G401.6 (cell line): ENCODE measurements at regions not wholly inside any gene's neighbourhood (a gene's known extent, or its start where the extent isn't known, plus 50 kb on each side); places are given as distances from the start of the nearest gene placed in this dataset.
"Not testable (repeated sequence)": the region's sequence is repeated elsewhere in the genome, so short reads cannot be mapped to it uniquely, and the experiment has no call there.

ENCODE experiments used
- FAIRE-seq: peaks from 2 replicates; lab custom pipeline; 2012; peaks lifted over from hg19 to GRCh38; lab: Jason Lieb, UNC

- no peak for FAIRE-seq
Measured at GRCh38 chr18:41899535-41899934, 55.5 kb upstream of the PIK3C3 start.

GRCh38 chr18:41893432-41893831 is 61.6 kb upstream of the PIK3C3 start:
- no peak for FAIRE-seq

- FAIRE-seq: no peak
Measured at GRCh38 chr18:41887100-41887499, 67.9 kb upstream of the PIK3C3 start.

- FAIRE-seq: no peak
Measured at GRCh38 chr18:41886126-41886807, 68.8 kb upstream of the PIK3C3 start.

- FAIRE-seq: no peak
Measured at GRCh38 chr18:41881285-41881684, 73.7 kb upstream of the PIK3C3 start.

GRCh38 chr18:41879256-41879655 is 75.8 kb upstream of the PIK3C3 start:
- no peak for FAIRE-seq

GRCh38 chr18:41875094-41875780 is 79.8 kb upstream of the PIK3C3 start:
- no peak for FAIRE-seq

DNA sequence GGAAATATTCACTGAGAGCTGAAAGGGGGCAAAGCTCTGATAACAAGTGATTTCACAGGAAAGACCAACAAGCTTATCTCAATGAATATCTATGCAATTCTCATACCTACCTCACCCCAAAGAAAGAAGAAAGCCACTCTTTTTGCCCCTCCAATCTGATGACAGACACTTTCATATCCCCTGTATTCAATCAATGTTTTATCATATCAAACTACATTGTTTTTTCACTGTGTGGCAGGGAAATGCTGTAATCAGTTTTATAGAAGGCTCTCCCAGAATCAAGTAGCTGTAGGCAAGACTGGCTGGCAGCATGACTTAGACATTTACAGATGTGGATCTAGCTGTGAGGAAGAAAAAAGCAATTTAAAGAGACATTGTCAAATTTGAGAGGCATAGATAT is 81.3 kb upstream of the PIK3C3 start:
- no peak for FAIRE-seq

GRCh38 chr18:41872206-41872605 is 82.8 kb upstream of the PIK3C3 start:
- no peak for FAIRE-seq

DNA sequence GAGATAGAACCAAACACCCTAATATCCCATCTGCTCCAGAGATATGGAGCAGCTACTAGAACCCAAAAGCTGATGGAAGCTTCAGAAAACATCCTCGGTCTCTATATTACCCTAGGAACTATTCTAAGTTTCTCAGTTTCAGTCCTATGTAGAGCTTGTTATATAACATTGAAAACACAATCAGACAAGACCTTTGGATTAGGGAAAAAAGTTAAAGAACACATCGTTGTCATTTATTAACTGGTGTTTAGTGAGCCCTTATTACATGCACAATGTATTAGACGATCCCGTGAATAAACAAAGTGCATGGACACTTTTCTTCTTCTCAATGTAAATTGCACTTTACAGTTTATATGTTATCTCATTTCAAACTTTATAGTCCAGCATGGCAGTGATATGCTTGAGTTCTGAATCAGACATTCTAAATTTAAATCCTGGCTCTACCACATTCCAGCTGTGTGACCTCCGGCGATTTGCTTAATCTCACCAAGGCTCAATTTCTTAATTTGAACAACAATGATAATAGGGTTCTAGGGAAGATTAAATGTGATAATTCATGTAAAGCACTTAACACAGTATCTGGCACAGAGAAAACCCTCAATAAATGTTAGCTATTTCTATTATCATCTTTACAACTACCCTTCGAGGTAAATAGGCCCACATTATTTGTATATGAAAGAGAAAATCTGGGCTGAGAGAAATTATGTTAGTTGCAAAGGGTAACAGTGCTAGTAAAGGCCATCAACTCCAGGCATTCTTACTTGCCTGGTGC is 83.6 kb upstream of the PIK3C3 start:
- FAIRE-seq: no peak

- no peak for FAIRE-seq
Measured at GRCh38 chr18:41870817-41871216, 84.2 kb upstream of the PIK3C3 start.

DNA sequence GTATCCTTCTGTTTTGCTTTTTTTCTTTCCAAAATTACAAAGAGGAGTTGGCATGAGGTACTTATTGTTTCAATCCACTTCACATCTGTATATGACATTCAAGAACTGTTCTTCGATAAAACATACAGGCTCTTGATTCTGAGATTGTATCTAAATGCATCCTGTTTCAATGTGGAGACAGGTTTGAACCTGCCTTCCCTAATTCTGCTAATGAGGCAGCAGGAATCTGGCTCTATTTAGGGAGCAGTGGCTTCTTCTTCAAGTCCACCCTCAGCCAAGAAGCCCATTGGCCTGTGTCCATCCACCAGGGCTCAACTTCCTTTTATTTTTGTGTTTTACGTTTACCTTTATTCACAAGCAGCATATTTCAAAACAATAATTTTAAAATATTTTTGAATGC is 84.8 kb upstream of the PIK3C3 start:
- FAIRE-seq: no peak

GRCh38 chr18:41865796-41866195 is 89.2 kb upstream of the PIK3C3 start:
- not testable (repeated sequence) for FAIRE-seq

DNA sequence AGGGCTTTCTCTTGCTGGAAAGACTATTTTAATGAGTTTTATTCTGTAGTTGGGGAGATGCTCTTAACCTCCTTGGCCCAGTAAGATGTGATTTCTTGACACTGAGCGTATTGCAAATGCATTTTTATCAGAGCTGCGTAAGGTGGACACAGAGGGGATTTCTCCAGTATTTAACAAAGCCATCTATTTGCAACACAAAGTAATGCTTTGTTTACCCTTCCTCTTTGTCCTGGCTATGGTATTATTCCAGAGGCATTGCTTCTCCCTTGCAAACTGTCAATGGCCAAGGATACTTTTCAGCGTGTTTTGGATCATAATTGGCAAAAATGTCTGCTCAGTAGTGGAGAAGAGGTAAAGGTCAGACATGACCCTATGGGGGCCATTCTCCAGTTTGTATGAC is 90.8 kb upstream of the PIK3C3 start:
- FAIRE-seq: no peak

- no peak for FAIRE-seq
Measured at GRCh38 chr18:41862921-41863320, 92.1 kb upstream of the PIK3C3 start.

DNA sequence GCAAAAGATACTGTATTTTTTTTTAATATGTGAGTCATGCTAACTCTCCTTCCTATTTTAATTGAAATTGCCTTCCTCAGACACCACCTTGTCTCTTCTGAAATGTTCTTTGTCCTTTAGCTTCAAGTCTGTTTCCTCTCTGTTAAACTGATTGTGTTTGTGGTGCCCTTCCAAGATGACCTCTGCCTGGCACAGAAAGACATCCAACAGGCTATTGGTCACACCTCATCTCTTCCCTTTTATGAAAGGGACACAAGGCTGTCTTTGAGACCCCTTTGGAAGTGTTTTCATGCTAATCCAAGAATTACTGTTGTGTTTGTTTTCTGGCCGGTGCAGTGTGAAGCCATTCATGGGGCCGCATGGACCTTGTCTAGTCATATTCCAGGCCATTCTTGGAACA is 94.0 kb upstream of the PIK3C3 start:
- no peak for FAIRE-seq

DNA sequence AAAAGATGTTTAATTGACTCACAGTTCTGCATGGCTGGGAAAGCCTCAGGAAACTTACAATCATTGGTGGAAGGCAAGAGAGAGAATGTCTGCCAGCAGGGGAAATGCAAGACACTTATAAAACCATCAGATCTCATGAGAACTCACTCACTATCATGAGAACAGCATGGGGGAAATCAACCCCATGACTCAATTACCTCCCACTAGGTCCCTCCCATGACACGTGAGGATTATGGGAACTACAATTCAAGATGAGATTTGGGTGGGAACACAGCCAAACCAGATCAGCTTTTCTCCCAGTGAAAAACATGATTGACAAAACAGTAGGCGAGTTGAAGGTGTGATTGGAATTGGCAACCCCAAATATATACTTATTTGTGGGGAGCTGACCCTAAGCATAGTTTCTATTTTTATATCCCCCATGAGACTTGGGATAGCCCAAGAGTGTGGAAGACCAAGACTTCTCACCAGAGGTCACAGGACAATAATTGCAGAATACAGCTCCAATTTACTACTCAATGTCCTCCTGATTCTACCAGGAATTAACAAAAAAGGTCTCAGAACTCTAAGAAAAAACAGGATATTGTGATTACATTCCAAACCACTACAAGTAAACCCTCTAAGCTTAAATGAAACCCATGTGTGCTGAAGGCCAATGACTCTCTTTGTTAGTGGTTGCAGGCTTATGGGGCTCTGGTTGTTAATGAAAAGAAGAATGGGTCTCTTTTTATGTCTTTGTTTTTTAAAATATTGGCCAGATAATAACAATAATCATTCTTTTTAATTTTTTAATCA is 96.1 kb upstream of the PIK3C3 start:
- FAIRE-seq: no peak

- no peak for FAIRE-seq
Measured at GRCh38 chr18:41853280-41853679, 101.8 kb upstream of the PIK3C3 start.

GRCh38 chr18:41850781-41851180 is 104.3 kb upstream of the PIK3C3 start:
- FAIRE-seq: no peak

DNA sequence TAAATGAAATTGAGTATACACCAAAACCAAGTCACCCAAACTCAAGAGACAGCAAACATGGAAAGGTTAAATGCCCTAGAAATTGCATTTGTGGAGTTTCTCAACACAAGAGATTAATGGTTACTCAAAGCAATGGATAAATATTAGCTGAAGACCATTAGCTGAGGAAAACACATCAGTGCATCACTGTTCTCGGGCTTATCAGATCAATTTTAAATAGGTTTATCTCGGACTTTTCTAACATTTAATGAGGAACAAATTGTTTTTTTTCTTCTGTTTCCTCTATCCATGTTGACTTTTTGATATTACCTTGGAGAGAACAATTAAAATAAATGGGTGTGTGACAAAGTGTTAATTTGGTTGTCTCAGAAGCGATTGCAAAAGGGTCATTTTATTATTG is 105.4 kb upstream of the PIK3C3 start:
- FAIRE-seq: no peak

GRCh38 chr18:41845563-41845962 is 109.5 kb upstream of the PIK3C3 start:
- no peak for FAIRE-seq

DNA sequence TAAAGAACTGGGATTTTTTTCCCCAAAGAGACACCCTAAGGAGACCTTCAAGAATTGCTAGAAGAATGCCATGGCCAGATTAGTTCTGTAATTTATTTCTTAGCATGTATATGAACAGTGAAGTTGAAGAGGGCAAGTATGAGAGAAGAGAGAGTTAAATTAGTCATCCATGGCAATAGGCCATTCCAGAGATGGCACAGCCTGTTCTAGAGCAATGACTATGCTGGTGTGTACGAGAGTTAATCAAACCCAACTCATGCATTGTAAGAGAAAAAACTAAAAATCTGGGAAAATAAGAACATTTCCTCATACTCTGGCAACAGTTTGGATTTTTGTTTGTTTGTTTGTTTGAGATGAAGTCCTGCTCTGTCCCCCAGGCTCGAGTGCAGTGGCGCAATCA is 112.1 kb upstream of the PIK3C3 start:
- no peak for FAIRE-seq
